ENCODE measurements at regions not wholly inside any gene's neighbourhood (a gene's known extent, or its start where the extent isn't known, plus 50 kb on each side); places are given as distances from the start of the nearest gene placed in this dataset.

GRCh38 chr20:23264545-23264944 is 86.0 kb upstream of the NXT1 start:
- H3K27ac ChIP-seq (ENCODE audit: low read depth in 1 of 2, low read length in 2 of 2) = no peak overlapping the region
- no peak overlapping the region for H3K9ac ChIP-seq (ENCODE audit: low read depth in 1 of 2, low read length in 2 of 2)
- H3K27me3 ChIP-seq (ENCODE audit: control insufficient read depth in 4 of 4, insufficient read depth in 4 of 4, low read length in 3 of 4) = no peaks in the 10 kb centered on the region
- no peak for TF ChIP-seq YY1 (IDR thresholded peaks at IDR 0.05)
- TF ChIP-seq HNF4A (conservative IDR thresholded peaks at IDR 0.05) = no peak
- no peak for TF ChIP-seq FOXA2 (IDR thresholded peaks at IDR 0.05)
- TF ChIP-seq NR2F2 (IDR thresholded peaks at IDR 0.05) = no peak
- TF ChIP-seq TAF1 (conservative IDR thresholded peaks at IDR 0.05) = no peak
- no peak for TF ChIP-seq EGR1 (IDR thresholded peaks at IDR 0.05; ENCODE audit: low read depth in 2 of 2)
- no peak for TF ChIP-seq RAD21 (IDR thresholded peaks at IDR 0.05)
- TF ChIP-seq ZBTB33 (IDR thresholded peaks at IDR 0.05) = no peak
- TF ChIP-seq ATF3 (IDR thresholded peaks at IDR 0.05) = no peak
- TF ChIP-seq FOXA1 (IDR thresholded peaks at IDR 0.05) = no peak
- TF ChIP-seq SP1 (IDR thresholded peaks at IDR 0.05) = no peak
- TF ChIP-seq GABPA (IDR thresholded peaks at IDR 0.05 in 1 of 2, conservative IDR thresholded peaks at IDR 0.05 in 1 of 2) = no peak
- no peak for TF ChIP-seq CTCF (IDR thresholded peaks at IDR 0.05; ENCODE audit: low read depth, low read length, missing input control)
- no peak for TF ChIP-seq REST (IDR thresholded peaks at IDR 0.05)
- TF ChIP-seq HNF4G (IDR thresholded peaks at IDR 0.05) = no peak
- H3K4me3 ChIP-seq (ENCODE audit: low read depth in 1 of 3, low read length in 3 of 3) = no peak overlapping the region
- H3K9me3 ChIP-seq (ENCODE audit: control insufficient read depth in 4 of 4, low read length in 3 of 4) = peaks cover 0 to 5% (median 3%) of the 10 kb centered on the region in 4 donors
- no peak for DNase-seq (ENCODE audit: low spot score)
- H3K4me1 ChIP-seq (ENCODE audit: control insufficient read depth in 4 of 4, insufficient read depth in 4 of 4, low read length in 3 of 4) = no peaks in the 10 kb centered on the region
- 85% methylated on average over 4 of the region's 4 CpGs for WGBS
- H3K36me3 ChIP-seq (ENCODE audit: control insufficient read depth in 4 of 4, insufficient read depth in 3 of 4, low read depth in 1 of 4, low read length in 3 of 4) = no peaks in the 10 kb centered on the region

- H3K27me3 ChIP-seq (ENCODE audit: control insufficient read depth in 4 of 4, insufficient read depth in 4 of 4, low read length in 3 of 4) = no peaks in the 10 kb centered on the region
- no peak overlapping the region for H3K9ac ChIP-seq (ENCODE audit: low read depth in 1 of 2, low read length in 2 of 2)
- H3K36me3 ChIP-seq (ENCODE audit: control insufficient read depth in 4 of 4, insufficient read depth in 3 of 4, low read depth in 1 of 4, low read length in 3 of 4) = no peaks in the 10 kb centered on the region
- no peaks in the 10 kb centered on the region for H3K9me3 ChIP-seq (ENCODE audit: control insufficient read depth in 4 of 4, low read length in 3 of 4)
- 86% methylated on average over 6 of the region's 6 CpGs for WGBS
- H3K4me1 ChIP-seq (ENCODE audit: control insufficient read depth in 4 of 4, insufficient read depth in 4 of 4, low read length in 3 of 4) = peaks cover 0 to 4% (median 0%) of the 10 kb centered on the region in 4 donors
- no peak overlapping the region for H3K4me3 ChIP-seq (ENCODE audit: low read depth in 1 of 3, low read length in 3 of 3)
- no peak for DNase-seq (ENCODE audit: low spot score)
- no peak overlapping the region for H3K27ac ChIP-seq (ENCODE audit: low read depth in 1 of 2, low read length in 2 of 2)
- TF ChIP-seq GABPA (IDR thresholded peaks at IDR 0.05 in 1 of 2, conservative IDR thresholded peaks at IDR 0.05 in 1 of 2) = no peak
- TF ChIP-seq EGR1 (IDR thresholded peaks at IDR 0.05; ENCODE audit: low read depth in 2 of 2) = no peak
- TF ChIP-seq FOXA2 (IDR thresholded peaks at IDR 0.05) = no peak
- TF ChIP-seq RXRA (IDR thresholded peaks at IDR 0.05) = no peak
- no peak for TF ChIP-seq NR2F2 (IDR thresholded peaks at IDR 0.05)
- TF ChIP-seq CTCF (IDR thresholded peaks at IDR 0.05; ENCODE audit: low read depth, low read length, missing input control) = no peak
- TF ChIP-seq RAD21 (IDR thresholded peaks at IDR 0.05) = no peak
- TF ChIP-seq MAX (IDR thresholded peaks at IDR 0.05) = no peak
- no peak for TF ChIP-seq ATF3 (IDR thresholded peaks at IDR 0.05)
- no peak for TF ChIP-seq TAF1 (conservative IDR thresholded peaks at IDR 0.05)
Observed at GRCh38 chr20:23260181-23260840, 90.3 kb upstream of the NXT1 start.
